A549 (cell line): ENCODE measurements at regions not wholly inside any gene's neighbourhood (a gene's known extent, or its start where the extent isn't known, plus 50 kb on each side); places are given as distances from the start of the nearest gene placed in this dataset.

Experiments used
- ATAC-seq, 2 experiments: fragments of 200-7000 bp in 1 of 2; fragments of >200 bp in 1 of 2; cut with Nextera tagmentation in 1 of 2; cut with Tn5 transposase in 1 of 2; 3 replicates each; pipeline versions ENCODE4 v1.8.0 to v1.9.1; 2018 to 2020; ENCODE audit warnings: mild to moderate bottlenecking in 1 of 2, moderate library complexity in 1 of 2
- CTCF ChIA-PET: fragments of 300-600 bp; sonication (Branson Sonifier 250); formaldehyde crosslinking; extraction: SDS; loops from one replicate; lab custom pipeline; 2021; ENCODE audit warnings: antibody characterized with exemption, inconsistent platforms; lab: Yijun Ruan, JAX
- POLR2A ChIA-PET: fragments of 350-600 bp; formaldehyde crosslinking; extraction: SDS; loops from one replicate; lab custom pipeline; 2021; ENCODE audit warnings: antibody characterized with exemption, inconsistent platforms; lab: Yijun Ruan, JAX
- DNase-seq, 2 experiments: peaks; one replicate each; pipeline versions ENCODE4 v3.0.0 to v3.0.0-alpha.2; 2011 to 2016; ENCODE audit warnings: low read depth in 1 of 2, low spot score in 1 of 2
- FAIRE-seq: peaks from 2 replicates; lab custom pipeline; 2011; peaks lifted over from hg19 to GRCh38; lab: Jason Lieb, UNC
- H3K27ac ChIP-seq, 2 experiments: fragments of >200 bp; sonication (Bioruptor Twin); formaldehyde crosslinking; 3 replicates each; pipeline ENCODE4 v1.5.1; 2016 to 2017
- H3K4me1 ChIP-seq: fragments of >200 bp; sonication (Bioruptor Twin); formaldehyde crosslinking; 3 replicates; pipeline ENCODE4 v1.6.1; 2016
- H3K4me2 ChIP-seq: fragments of >200 bp; sonication (Bioruptor Twin); formaldehyde crosslinking; 3 replicates; pipeline ENCODE4 v1.6.1; 2016
- H3K4me3 ChIP-seq: fragments of >200 bp; sonication (Bioruptor Twin); formaldehyde crosslinking; 3 replicates; pipeline ENCODE4 v1.5.1; 2016
- H3K9me3 ChIP-seq: fragments of >200 bp; sonication (Bioruptor Twin); formaldehyde crosslinking; 3 replicates; pipeline ENCODE4 v1.6.1; 2016
- BHLHE40 ChIP-seq: IDR thresholded peaks from 2 replicates; pipeline ENCODE4 v1.6.1; 2012; ENCODE audit warnings: low read depth, low read length, inconsistent platforms
- CBX8 ChIP-seq: fragments of 200-600 bp; sonication (generic); IDR thresholded peaks from 2 replicates; pipeline ENCODE4 v1.6.1; 2016
- CEBPB ChIP-seq, 2 experiments: fragments of >200 bp in 1 of 2; sonication (Bioruptor Twin) in 1 of 2; formaldehyde crosslinking in 1 of 2; IDR thresholded peaks; 2 replicates each; pipeline ENCODE4 v1.6.1; 2012 to 2016
- CHD2 ChIP-seq: fragments of 150-350 bp; IDR thresholded peaks from 2 replicates; pipeline ENCODE4 v1.6.1; 2014; ENCODE audit warnings: low read length; ENCODE audit not compliant: partially characterized antibody
- CHD4 ChIP-seq: fragments of 200-600 bp; sonication (generic); IDR thresholded peaks from 2 replicates; pipeline ENCODE4 v1.6.1; 2016; ENCODE audit warnings: antibody characterized with exemption, mild to moderate bottlenecking, borderline replicate concordance
- EHF ChIP-seq: fragments of 250-450 bp; sonication (Bioruptor Pico); IDR thresholded peaks from 2 replicates; pipeline ENCODE4 v1.5.0; 2020; ENCODE audit warnings: mild to moderate bottlenecking
- EHMT2 ChIP-seq: fragments of 200-600 bp; sonication (generic); IDR thresholded peaks from 2 replicates; pipeline ENCODE4 v1.6.1; 2016; ENCODE audit warnings: antibody characterized with exemption, low read depth, mild to moderate bottlenecking, moderate library complexity
- ESRRA ChIP-seq: fragments of 150-350 bp; IDR thresholded peaks from 2 replicates; pipeline ENCODE4 v1.6.1; 2014; ENCODE audit warnings: mild to moderate bottlenecking, low read length, borderline replicate concordance
- FOSB ChIP-seq: fragments of 250-450 bp; sonication (Bioruptor Pico); IDR thresholded peaks from 2 replicates; pipeline ENCODE4 v1.5.0; 2020; ENCODE audit warnings: mild to moderate bottlenecking, moderate library complexity
- GATA3 ChIP-seq: IDR thresholded peaks from 2 replicates; pipeline ENCODE4 v1.6.1; 2012; ENCODE audit warnings: borderline replicate concordance
- HDAC2 ChIP-seq: fragments of 200-600 bp; sonication (generic); IDR thresholded peaks from 2 replicates; pipeline ENCODE4 v1.6.1; 2016
- HEYL ChIP-seq: fragments of 250-450 bp; sonication (Bioruptor Pico); IDR thresholded peaks from 2 replicates; pipeline ENCODE4 v1.8.0; 2021; ENCODE audit warnings: mild to moderate bottlenecking, moderate library complexity
- JUN ChIP-seq, 2 experiments: fragments of >200 bp; sonication (Bioruptor Twin); formaldehyde crosslinking; IDR thresholded peaks; 2 replicates in 1 of 2; 3 replicates in 1 of 2; pipeline ENCODE4 v1.6.1; 2016 to 2017
- JUNB ChIP-seq: fragments of >200 bp; sonication (Bioruptor Twin); formaldehyde crosslinking; IDR thresholded peaks from 2 replicates; pipeline ENCODE4 v1.6.1; 2016
- MYC ChIP-seq: IDR thresholded peaks from 2 replicates; pipeline ENCODE4 v1.6.1; 2012; ENCODE audit warnings: mild to moderate bottlenecking, inconsistent platforms, low read length, improper control_type of control experiment, borderline replicate concordance
- PHF8 ChIP-seq: fragments of 200-600 bp; sonication (generic); IDR thresholded peaks from 2 replicates; pipeline ENCODE4 v1.6.1; 2016; ENCODE audit warnings: low read depth, mild to moderate bottlenecking, antibody characterized with exemption, moderate library complexity, borderline replicate concordance
- RARB ChIP-seq: fragments of 250-450 bp; sonication (Bioruptor Pico); IDR thresholded peaks from 2 replicates; pipeline ENCODE4 v1.8.0; 2021; ENCODE audit warnings: mild to moderate bottlenecking, moderate library complexity
- RFX5 ChIP-seq: fragments of 450-650 bp; IDR thresholded peaks from 2 replicates; pipeline ENCODE4 v1.7.1; 2014; ENCODE audit warnings: antibody characterized with exemption, mild to moderate bottlenecking, moderate library complexity
- RNF2 ChIP-seq: fragments of 200-600 bp; sonication (generic); IDR thresholded peaks from 2 replicates; pipeline ENCODE4 v1.6.1; 2016; ENCODE audit warnings: low read depth, mild to moderate bottlenecking, antibody characterized with exemption, moderate library complexity, borderline replicate concordance
- TFCP2L1 ChIP-seq: fragments of 250-450 bp; sonication (Bioruptor Pico); IDR thresholded peaks from 2 replicates; pipeline ENCODE4 v1.5.0; 2021; ENCODE audit warnings: mild to moderate bottlenecking
- TP53 ChIP-seq: fragments of 250-450 bp; sonication (Bioruptor Pico); IDR thresholded peaks from 2 replicates; pipeline ENCODE4 v1.5.0; 2021; ENCODE audit warnings: mild to moderate bottlenecking, moderate library complexity
- ZC3H11A ChIP-seq: fragments of 450-650 bp; IDR thresholded peaks from 2 replicates; pipeline ENCODE4 v1.6.1; 2014; ENCODE audit warnings: antibody characterized with exemption, mild to moderate bottlenecking
- ZSCAN20 ChIP-seq: fragments of 250-450 bp; sonication (Bioruptor Pico); IDR thresholded peaks from 2 replicates; pipeline ENCODE4 v1.8.0; 2022; ENCODE audit warnings: mild to moderate bottlenecking, moderate library complexity
- WGBS: methylation state at CpG from one replicate; pipeline ENCODE4 v1.1.6; 2017; ENCODE audit errors: missing lambda C conversion rate; 5-methylcytosine and 5-hydroxymethylcytosine counted together
- TF ChIP-seq, protein P1 (sequence below): IDR thresholded peaks from 2 replicates; pipeline ENCODE4 v1.6.1; 2012
- TF ChIP-seq, protein P2 (sequence below): fragments of 250-450 bp; sonication (Bioruptor Pico); IDR thresholded peaks from 2 replicates; pipeline ENCODE4 v1.5.0; 2021; ENCODE audit warnings: mild to moderate bottlenecking, moderate library complexity, borderline replicate concordance
- TF ChIP-seq, protein P3 (sequence below): fragments of 150-350 bp; IDR thresholded peaks from 2 replicates; pipeline ENCODE4 v1.6.1; 2014; ENCODE audit warnings: low read depth, mild to moderate bottlenecking, low read length
- TF ChIP-seq, protein P4 (sequence below): fragments of 450-650 bp; IDR thresholded peaks from 2 replicates; pipeline ENCODE4 v1.6.1; 2014; ENCODE audit warnings: antibody characterized with exemption

DNA sequence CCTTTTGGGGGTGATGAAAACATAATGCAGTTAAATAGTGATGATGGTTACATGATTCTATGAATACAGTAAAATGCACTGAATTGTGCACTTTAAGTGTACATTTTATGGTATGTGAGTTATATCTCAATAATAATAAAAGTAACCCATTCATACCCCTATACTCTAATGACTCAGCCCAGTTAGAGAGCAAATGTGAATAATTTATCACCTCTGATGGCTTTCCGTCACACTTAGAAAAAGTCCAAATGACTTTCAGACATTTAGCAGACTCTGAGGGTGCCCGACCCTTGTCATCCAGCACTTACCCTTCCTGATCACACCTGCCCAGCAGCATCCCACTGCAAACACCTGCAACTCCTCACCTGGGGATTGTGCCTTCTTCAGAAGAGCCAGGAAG lies 148.1 kb upstream of the MAF start:
- ChIA-PET POLR2A (no interaction called here), CTCF (no interaction called here)
- no peak for TF ChIP-seq JUN (IDR thresholded peaks at IDR 0.05)
- TF ChIP-seq EHF (CRISPR knock-in tag): no peak
- TF ChIP-seq RNF2: no peak
- Histone ChIP-seq H3K4me2 (no peak overlapping the region), H3K4me1 (0 out of 3 replicates have a peak, but pooled peaks cover 3% of the 10 kb centered on the region), H3K4me3 (no peak overlapping the region), H3K27ac (no peak overlapping the region), H3K9me3 (no peaks in the 10 kb centered on the region)
- FAIRE-seq: no peak
- WGBS: 72% methylated on average over 2 of the region's 2 CpGs
- no peak for DNase-seq
- no peak for ATAC-seq

DNA sequence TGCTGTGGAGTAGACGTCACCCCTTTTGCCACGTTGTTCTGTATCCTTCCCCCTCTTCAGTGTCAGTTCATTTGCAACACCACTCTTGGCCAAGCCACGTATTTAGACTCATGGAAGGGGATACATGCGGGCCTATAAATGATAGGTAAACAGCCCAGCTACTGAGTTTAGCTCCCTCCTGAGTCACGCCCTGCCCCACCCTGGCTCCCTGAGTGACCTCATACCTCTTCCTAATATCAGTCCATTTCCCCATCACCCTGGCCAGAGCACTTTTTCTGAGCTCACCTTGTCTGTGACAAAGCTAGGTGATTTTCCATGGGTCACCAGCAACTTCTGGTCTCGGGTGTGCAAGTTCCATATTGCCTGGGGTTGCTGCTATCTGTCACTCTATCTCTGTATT lies 147.2 kb upstream of the MAF start:
- no peaks in the 10 kb centered on the region for H3K4me1 ChIP-seq
- H3K4me3 ChIP-seq: no peak overlapping the region
- ATAC-seq (no peak), FAIRE-seq (no peak), DNase-seq (no peak)
- H3K27ac ChIP-seq: no peak overlapping the region
- ChIA-PET POLR2A (no interaction called here), CTCF (interaction anchor here (0.8 kb wide), 1 partner anchor 126 kb away, joined by 4 read pairs; no protein-coding TSS in a partner anchor)
- no peak for TF ChIP-seq HEYL (CRISPR knock-in tag)
- no peak for TF ChIP-seq CHD4
- TF ChIP-seq, protein P1, sequence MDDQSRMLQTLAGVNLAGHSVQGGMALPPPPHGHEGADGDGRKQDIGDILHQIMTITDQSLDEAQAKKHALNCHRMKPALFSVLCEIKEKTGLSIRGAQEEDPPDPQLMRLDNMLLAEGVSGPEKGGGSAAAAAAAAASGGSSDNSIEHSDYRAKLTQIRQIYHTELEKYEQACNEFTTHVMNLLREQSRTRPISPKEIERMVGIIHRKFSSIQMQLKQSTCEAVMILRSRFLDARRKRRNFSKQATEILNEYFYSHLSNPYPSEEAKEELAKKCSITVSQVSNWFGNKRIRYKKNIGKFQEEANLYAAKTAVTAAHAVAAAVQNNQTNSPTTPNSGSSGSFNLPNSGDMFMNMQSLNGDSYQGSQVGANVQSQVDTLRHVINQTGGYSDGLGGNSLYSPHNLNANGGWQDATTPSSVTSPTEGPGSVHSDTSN: no peak
- TF ChIP-seq CHD2: no peak
- no peak for TF ChIP-seq TP53 (CRISPR knock-in tag)
- TF ChIP-seq EHMT2: no peak
- TF ChIP-seq MYC: no peak
- WGBS: 48% methylated on average over 6 of the region's 6 CpGs
- H3K4me2 ChIP-seq: no peak overlapping the region
- no peaks in the 10 kb centered on the region for H3K9me3 ChIP-seq

DNA sequence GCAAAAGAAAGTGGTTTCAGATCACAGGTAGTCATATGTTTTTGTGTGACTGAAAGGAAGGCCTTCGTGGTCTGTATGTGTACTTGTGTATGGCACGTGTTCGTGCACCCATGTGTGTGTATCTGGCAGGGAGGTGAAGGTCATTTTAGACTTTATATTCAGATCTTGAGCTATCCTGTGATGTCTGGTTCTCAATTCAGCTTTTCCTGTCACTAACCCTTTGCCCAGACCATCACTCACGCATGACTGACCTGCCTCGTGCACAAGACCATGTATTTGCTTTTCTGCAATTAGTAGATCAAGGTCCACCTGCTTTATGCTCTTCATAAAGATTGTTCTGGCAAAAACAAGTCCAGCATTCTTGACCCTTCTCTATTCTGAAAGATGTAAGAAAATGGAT lies 139.7 kb upstream of the MAF start:
- ATAC-seq (no peak), FAIRE-seq (no peak), DNase-seq (no peak)
- ChIA-PET CTCF (no interaction called here), POLR2A (no interaction called here)
- 67% methylated on average over 5 of the region's 5 CpGs for WGBS
- H3K9me3 ChIP-seq: no peaks in the 10 kb centered on the region
- H3K4me1 ChIP-seq: no peaks in the 10 kb centered on the region
- TF ChIP-seq CBX8 (no peak), ESRRA (no peak), GATA3 (no peak), TFCP2L1 (CRISPR knock-in tag) (no peak), PHF8 (no peak), MYC (no peak), RFX5 (no peak), CHD2 (no peak), JUNB (no peak), RARB (CRISPR knock-in tag) (no peak), HDAC2 (no peak), ZC3H11A (no peak), ZSCAN20 (CRISPR knock-in tag) (no peak), BHLHE40 (no peak), FOSB (no peak), CEBPB (IDR thresholded peaks at IDR 0.05) (no peak), EHF (CRISPR knock-in tag) (no peak)
- TF ChIP-seq, protein P2, sequence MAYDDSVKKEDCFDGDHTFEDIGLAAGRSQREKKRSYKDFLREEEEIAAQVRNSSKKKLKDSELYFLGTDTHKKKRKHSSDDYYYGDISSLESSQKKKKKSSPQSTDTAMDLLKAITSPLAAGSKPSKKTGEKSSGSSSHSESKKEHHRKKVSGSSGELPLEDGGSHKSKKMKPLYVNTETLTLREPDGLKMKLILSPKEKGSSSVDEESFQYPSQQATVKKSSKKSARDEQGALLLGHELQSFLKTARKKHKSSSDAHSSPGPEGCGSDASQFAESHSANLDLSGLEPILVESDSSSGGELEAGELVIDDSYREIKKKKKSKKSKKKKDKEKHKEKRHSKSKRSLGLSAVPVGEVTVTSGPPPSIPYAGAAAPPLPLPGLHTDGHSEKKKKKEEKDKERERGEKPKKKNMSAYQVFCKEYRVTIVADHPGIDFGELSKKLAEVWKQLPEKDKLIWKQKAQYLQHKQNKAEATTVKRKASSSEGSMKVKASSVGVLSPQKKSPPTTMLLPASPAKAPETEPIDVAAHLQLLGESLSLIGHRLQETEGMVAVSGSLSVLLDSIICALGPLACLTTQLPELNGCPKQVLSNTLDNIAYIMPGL (CRISPR knock-in tag): no peak
- TF ChIP-seq, protein P3, sequence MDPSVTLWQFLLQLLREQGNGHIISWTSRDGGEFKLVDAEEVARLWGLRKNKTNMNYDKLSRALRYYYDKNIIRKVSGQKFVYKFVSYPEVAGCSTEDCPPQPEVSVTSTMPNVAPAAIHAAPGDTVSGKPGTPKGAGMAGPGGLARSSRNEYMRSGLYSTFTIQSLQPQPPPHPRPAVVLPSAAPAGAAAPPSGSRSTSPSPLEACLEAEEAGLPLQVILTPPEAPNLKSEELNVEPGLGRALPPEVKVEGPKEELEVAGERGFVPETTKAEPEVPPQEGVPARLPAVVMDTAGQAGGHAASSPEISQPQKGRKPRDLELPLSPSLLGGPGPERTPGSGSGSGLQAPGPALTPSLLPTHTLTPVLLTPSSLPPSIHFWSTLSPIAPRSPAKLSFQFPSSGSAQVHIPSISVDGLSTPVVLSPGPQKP: no peak
- TF ChIP-seq, protein P4, sequence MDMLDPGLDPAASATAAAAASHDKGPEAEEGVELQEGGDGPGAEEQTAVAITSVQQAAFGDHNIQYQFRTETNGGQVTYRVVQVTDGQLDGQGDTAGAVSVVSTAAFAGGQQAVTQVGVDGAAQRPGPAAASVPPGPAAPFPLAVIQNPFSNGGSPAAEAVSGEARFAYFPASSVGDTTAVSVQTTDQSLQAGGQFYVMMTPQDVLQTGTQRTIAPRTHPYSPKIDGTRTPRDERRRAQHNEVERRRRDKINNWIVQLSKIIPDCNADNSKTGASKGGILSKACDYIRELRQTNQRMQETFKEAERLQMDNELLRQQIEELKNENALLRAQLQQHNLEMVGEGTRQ: no peak
- no peak overlapping the region for H3K4me2 ChIP-seq
- no peak overlapping the region for H3K27ac ChIP-seq
- no peak overlapping the region for H3K4me3 ChIP-seq
